Transverse colon (tissue), 4 donors: ENCODE measurements at regions not wholly inside any gene's neighbourhood (a gene's known extent, or its start where the extent isn't known, plus 50 kb on each side); places are given as distances from the start of the nearest gene placed in this dataset.

Source experiments
- CTCF ChIP-seq, 5 experiments: fragments of 200-600 bp in 3 of 5; fragments of 450-650 bp in 2 of 5; sonication (generic) in 3 of 5; IDR thresholded peaks; 1 replicate in 2 of 5; 2 replicates in 3 of 5; pipeline ENCODE4 v1.5.1; 2016 to 2017; ENCODE audit warnings: antibody characterized with exemption in 5 of 5, inconsistent platforms in 3 of 5, mild to moderate bottlenecking in 2 of 5, moderate library complexity in 1 of 5
- POLR2A ChIP-seq: fragments of 450-650 bp; IDR thresholded peaks from one replicate; pipeline ENCODE4 v1.6.1; 2016; ENCODE audit warnings: antibody characterized with exemption, mild to moderate bottlenecking, moderate library complexity
- POLR2AphosphoS5 ChIP-seq, 3 donors: sonication (generic); formaldehyde crosslinking; IDR thresholded peaks; one replicate each; pipeline ENCODE4 v1.6.1; 2016; ENCODE audit warnings: antibody characterized with exemption in 3 of 3

- TF ChIP-seq CTCF (IDR thresholded peaks at IDR 0.05) (no peak), POLR2AphosphoS5 (IDR thresholded peaks at IDR 0.05) (no peak), POLR2A (no peak)
Observed at GRCh38 chr3:5401002-5401401, 213.5 kb downstream of the EDEM1 start.
